Activated CD4-positive, alpha-beta T cell treated with anti-CD3 and anti-CD28 coated beads, Interleukin-2, amount 10 ng/mL, durations not matched to agents 24 days and 14 days (primary cell): ENCODE measurements at regions not wholly inside any gene's neighbourhood (a gene's known extent, or its start where the extent isn't known, plus 50 kb on each side); places are given as distances from the start of the nearest gene placed in this dataset.

Source experiments
- DNase-seq: peaks from one replicate; pipeline ENCODE4 v3.0.0; 2022
- H3K27ac Mint-ChIP-seq: one replicate; pipeline ENCODE4 v1.8.0; 2022; ENCODE audit warnings: mild to moderate bottlenecking, mixed read lengths
- H3K27me3 Mint-ChIP-seq: one replicate; pipeline ENCODE4 v1.8.0; 2022; ENCODE audit warnings: mixed read lengths
- H3K36me3 Mint-ChIP-seq: one replicate; pipeline ENCODE4 v1.8.0; 2022; ENCODE audit warnings: low read depth, mild to moderate bottlenecking, mixed read lengths
- H3K4me1 Mint-ChIP-seq: one replicate; pipeline ENCODE4 v1.8.0; 2021; ENCODE audit warnings: mixed read lengths
- H3K4me3 Mint-ChIP-seq: one replicate; pipeline ENCODE4 v1.8.0; 2022; ENCODE audit warnings: mild to moderate bottlenecking, moderate library complexity, mixed read lengths
- H3K9me3 Mint-ChIP-seq: one replicate; pipeline ENCODE4 v1.8.0; 2021; ENCODE audit warnings: mixed read lengths
- intact Hi-C: fragments of 100-400 bp; cut with micrococcal nuclease; formaldehyde crosslinking; loops from one replicate; pipeline ENCODE4 v1.15.1; 2023

DNA sequence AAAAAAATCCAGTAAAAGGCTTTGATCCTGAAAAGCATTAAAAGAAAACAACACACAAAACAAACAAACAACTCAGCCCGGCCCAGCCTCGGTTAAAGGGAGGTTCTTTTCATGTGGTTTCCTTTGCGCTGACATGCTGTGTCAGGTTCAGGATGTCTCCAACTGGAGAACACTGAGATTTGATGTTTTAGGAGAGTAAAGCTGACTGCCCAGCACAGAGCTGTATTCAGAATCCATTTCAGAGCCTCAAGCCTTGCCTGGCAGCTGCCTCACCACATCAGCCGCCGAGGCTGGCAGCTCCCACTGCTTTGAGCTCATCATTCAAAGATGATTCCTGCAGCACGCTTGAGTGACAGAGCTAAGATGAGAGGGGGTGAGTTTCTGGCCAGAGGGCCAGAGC is 205.8 kb upstream of the LYZL1 start:
- no peak overlapping the region for H3K4me3 Mint-ChIP-seq
- H3K36me3 Mint-ChIP-seq = no peaks in the 10 kb centered on the region
- H3K9me3 Mint-ChIP-seq = no peaks in the 10 kb centered on the region
- no peaks in the 10 kb centered on the region for H3K27me3 Mint-ChIP-seq
- intact Hi-C loops = no loop called here
- DNase-seq = no peak
- no peaks in the 10 kb centered on the region for H3K4me1 Mint-ChIP-seq
- no peak overlapping the region for H3K27ac Mint-ChIP-seq

DNA sequence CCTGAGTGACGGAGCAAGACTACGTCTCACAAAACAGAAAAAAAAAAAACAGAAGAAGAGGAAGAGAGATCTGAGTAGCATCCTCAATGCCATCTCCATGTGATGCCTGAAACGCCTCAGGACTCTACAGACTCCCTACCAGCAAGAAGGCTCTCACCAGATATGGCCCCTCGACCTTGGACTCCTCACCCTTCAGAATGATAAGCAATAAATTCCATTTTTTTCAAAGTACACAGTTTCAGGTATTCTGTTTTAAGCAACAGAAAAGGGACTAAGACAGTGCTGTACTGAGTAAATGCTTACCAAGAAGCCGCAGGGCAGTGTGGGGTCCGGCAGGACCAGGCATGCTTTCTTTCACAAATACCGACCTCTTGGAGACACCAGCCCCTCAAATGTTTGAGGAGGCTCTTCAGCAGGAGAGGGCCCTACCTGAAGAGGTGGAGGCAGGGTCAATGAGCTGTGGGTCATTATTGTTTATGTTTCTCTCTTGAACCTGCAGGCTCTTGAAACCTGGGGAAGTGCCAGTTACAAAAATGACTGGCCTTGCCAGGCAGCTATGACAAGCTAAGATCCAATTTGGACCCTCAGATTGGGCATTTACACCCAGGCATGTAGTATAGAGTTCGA is 204.1 kb upstream of the LYZL1 start:
- intact Hi-C loops = no loop called here
- Mint-ChIP-seq H3K4me1 (no peaks in the 10 kb centered on the region), H3K9me3 (no peaks in the 10 kb centered on the region), H3K27me3 (no peaks in the 10 kb centered on the region), H3K4me3 (no peak overlapping the region), H3K27ac (no peak overlapping the region), H3K36me3 (no peaks in the 10 kb centered on the region)
- no peak for DNase-seq

DNA sequence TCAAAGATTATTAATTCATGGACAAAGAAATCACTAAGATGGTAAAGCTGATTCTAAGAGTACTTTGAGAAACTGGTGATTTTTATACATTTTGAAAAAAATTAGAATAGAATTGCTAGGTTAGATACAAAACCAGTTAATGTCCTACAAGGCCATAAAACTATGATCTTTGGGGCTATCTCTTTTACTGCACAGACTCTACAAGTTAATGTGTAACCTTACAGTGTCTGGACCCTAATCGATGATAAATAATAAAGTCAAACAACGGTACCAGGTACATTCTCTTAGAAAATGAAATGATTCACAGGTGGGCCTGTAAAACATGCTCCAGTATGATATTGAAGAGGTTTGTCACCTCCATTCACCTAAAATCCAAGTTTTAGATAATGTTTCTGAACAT is 199.8 kb upstream of the LYZL1 start:
- Mint-ChIP-seq H3K36me3 (no peaks in the 10 kb centered on the region), H3K27ac (no peak overlapping the region), H3K27me3 (no peaks in the 10 kb centered on the region), H3K4me1 (no peaks in the 10 kb centered on the region), H3K9me3 (no peaks in the 10 kb centered on the region), H3K4me3 (no peak overlapping the region)
- intact Hi-C loops = no loop called here
- no peak for DNase-seq

DNA sequence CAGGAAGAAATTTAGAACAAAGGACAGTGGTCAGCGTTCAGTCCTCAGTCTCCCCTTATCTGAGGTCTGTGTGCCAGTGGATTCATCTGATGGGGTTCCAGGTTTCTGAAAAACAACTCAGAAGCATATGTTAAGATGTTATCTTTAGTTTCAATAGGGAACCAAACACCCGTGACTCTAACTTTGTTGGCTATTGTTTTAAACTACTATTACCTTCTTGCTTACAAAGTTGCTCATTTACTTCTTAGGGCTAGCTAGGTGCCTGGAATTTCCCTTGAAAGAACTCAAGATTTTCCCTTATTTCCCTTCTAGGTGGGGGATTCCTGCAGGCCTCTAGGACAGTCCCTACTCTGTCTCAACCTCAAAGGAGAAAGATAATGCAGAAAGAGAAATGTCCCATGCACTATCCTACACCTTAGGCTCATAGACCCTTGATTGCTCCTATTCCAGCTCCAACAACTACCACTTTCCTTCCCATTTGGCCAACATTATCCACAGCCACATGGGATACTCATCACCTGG is 192.5 kb upstream of the LYZL1 start:
- Mint-ChIP-seq H3K9me3 (peaks cover 5% of the 10 kb centered on the region), H3K27ac (no peak overlapping the region), H3K27me3 (peaks cover 2% of the 10 kb centered on the region), H3K36me3 (no peaks in the 10 kb centered on the region), H3K4me1 (no peaks in the 10 kb centered on the region), H3K4me3 (no peak overlapping the region)
- no peak for DNase-seq
- intact Hi-C loops = no loop called here

DNA sequence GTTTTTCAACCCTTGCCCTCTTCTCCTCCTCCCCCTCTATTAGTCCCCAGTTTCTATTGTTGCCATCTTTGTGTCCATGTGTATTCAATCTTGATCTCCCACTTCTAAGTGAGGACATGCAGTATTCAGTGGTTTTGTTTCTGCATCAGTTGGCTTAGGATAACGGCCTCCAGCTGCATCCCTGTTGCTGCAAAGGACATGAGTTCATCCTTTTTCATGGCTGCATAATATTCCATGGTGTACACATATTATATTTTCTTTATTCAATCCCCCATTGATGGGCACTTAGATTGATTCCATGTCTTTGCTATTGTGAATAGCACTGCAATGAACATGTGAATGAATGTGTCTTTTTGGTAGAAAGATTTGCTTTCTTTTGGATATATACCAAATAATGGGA is 190.4 kb upstream of the LYZL1 start:
- H3K4me3 Mint-ChIP-seq = no peak overlapping the region
- no peak overlapping the region for H3K27ac Mint-ChIP-seq
- H3K27me3 Mint-ChIP-seq = peaks cover 2% of the 10 kb centered on the region
- H3K36me3 Mint-ChIP-seq = no peaks in the 10 kb centered on the region
- DNase-seq = no peak
- peaks cover 5% of the 10 kb centered on the region for H3K9me3 Mint-ChIP-seq
- intact Hi-C loops = no loop called here
- H3K4me1 Mint-ChIP-seq = no peaks in the 10 kb centered on the region

DNA sequence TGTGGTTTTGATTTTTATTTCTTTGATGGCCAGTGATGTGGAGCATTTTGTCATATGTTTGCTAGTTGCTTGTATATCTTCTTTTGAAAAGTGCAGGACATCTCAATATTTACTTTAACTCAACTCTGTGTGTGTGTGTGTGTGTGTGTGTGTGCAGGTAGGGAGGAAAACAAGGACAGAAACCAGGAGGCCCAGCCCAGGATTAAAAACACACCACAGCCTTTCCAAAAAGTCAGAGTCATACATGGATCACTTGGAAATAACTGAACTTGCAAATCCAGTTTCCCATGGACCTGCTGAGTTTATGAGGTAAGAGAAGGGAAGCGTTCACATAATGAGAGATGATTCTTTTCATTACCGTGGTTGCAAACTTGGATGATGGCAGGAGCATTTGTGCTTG is 189.9 kb upstream of the LYZL1 start:
- H3K4me3 Mint-ChIP-seq = no peak overlapping the region
- H3K27me3 Mint-ChIP-seq = peaks cover 2% of the 10 kb centered on the region
- no peaks in the 10 kb centered on the region for H3K36me3 Mint-ChIP-seq
- intact Hi-C loops = no loop called here
- H3K4me1 Mint-ChIP-seq = no peaks in the 10 kb centered on the region
- no peak overlapping the region for H3K27ac Mint-ChIP-seq
- no peak for DNase-seq
- H3K9me3 Mint-ChIP-seq = peaks cover 5% of the 10 kb centered on the region

DNA sequence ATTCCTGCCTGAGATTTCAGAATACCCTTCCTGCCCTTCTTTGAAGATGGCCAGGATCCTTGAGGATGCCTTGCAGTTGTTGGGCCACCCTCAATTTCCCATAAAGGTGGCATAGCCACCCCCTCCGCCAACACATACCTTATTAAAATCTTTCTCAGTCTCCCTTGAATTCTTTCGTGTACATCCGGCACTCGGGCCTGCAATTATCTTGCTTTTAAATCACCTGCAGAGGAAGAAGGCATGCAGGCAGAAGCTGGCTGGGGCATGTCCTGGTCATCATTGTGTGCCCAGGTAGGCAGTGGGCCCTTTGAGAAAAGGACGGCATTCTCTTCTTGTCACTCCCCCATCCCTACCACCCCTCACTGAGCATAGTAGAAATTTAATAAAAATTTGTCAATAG is 189.5 kb upstream of the LYZL1 start:
- Mint-ChIP-seq H3K9me3 (peaks cover 5% of the 10 kb centered on the region), H3K27me3 (peaks cover 2% of the 10 kb centered on the region), H3K36me3 (no peaks in the 10 kb centered on the region), H3K4me3 (no peak overlapping the region), H3K27ac (no peak overlapping the region), H3K4me1 (no peaks in the 10 kb centered on the region)
- no peak for DNase-seq
- intact Hi-C loops = no loop called here

DNA sequence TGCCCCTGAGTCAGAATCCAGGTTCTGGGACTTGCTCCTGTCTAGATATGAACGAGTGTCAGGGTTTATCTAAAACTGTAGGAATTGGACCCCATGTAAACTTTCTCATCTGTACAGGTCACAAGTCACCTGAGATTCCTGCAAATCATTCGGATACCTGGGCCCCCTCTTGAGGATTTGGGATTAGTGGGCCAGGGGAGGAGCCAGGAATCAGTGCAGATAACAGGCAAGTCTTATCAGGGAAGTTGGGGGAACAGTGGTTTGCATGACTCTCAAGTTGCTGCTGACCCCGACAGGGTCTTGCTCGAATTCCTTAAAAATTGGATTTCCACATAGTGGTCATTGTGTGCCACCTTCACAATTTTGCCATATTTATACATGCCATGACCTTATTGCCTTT is 188.4 kb upstream of the LYZL1 start:
- intact Hi-C loops = no loop called here
- H3K4me1 Mint-ChIP-seq = no peaks in the 10 kb centered on the region

DNA sequence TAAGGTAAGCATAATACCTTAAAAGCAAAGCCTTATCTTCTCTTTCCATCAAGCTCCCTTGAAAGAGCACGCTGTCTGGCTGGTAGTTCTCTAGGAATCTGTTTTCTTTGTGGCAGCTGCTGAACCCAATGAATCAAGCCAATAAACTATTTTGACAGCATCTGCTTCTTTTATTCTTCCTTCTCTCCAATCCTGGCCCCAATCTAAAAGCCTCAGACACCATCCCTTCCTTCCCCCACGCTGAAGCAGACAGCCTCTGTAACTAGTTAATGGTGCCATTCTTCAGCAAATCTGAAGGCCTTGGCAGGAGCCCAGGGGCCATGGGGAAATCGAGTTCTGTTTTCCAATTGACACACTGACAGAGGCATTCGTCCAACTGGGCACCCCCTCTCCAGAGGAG is 186.6 kb upstream of the LYZL1 start:
- Mint-ChIP-seq H3K9me3 (peaks cover 3% of the 10 kb centered on the region), H3K27me3 (peaks cover 2% of the 10 kb centered on the region), H3K36me3 (no peaks in the 10 kb centered on the region), H3K4me3 (no peak overlapping the region), H3K4me1 (peaks cover 4% of the 10 kb centered on the region), H3K27ac (no peak overlapping the region)
- intact Hi-C loops = no loop called here
- DNase-seq = no peak

More for the DNA sequence above, 188.4 kb upstream of the LYZL1 start:
- Mint-ChIP-seq H3K27me3 (peaks cover 2% of the 10 kb centered on the region), H3K4me3 (no peak overlapping the region), H3K36me3 (no peaks in the 10 kb centered on the region), H3K9me3 (peaks cover 5% of the 10 kb centered on the region), H3K27ac (no peak overlapping the region)
- no peak for DNase-seq

DNA sequence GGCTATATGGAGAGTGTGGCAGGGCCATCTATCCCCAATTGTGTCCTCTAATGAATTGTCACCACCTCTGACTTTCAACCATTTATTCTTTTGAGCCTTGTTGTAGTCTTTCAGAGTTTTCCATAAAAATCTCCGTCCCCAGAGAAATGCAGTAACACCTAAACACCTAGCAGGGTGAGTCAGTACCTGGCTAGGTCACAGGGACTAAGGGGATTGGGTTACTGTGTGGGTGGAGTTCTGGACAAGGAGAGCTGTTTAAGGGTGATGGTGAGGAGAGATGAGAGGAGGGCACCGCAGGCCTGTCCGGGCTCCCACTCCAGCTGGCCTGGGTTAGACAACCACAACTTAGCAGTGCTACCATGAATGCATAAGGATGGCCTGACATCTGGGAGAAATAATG is 186.2 kb upstream of the LYZL1 start:
- H3K27me3 Mint-ChIP-seq = peaks cover 2% of the 10 kb centered on the region
- H3K27ac Mint-ChIP-seq = no peak overlapping the region
- intact Hi-C loops = no loop called here
- no peaks in the 10 kb centered on the region for H3K9me3 Mint-ChIP-seq
- no peak for DNase-seq
- H3K4me3 Mint-ChIP-seq = no peak overlapping the region
- peaks cover 4% of the 10 kb centered on the region for H3K4me1 Mint-ChIP-seq
- no peaks in the 10 kb centered on the region for H3K36me3 Mint-ChIP-seq

DNA sequence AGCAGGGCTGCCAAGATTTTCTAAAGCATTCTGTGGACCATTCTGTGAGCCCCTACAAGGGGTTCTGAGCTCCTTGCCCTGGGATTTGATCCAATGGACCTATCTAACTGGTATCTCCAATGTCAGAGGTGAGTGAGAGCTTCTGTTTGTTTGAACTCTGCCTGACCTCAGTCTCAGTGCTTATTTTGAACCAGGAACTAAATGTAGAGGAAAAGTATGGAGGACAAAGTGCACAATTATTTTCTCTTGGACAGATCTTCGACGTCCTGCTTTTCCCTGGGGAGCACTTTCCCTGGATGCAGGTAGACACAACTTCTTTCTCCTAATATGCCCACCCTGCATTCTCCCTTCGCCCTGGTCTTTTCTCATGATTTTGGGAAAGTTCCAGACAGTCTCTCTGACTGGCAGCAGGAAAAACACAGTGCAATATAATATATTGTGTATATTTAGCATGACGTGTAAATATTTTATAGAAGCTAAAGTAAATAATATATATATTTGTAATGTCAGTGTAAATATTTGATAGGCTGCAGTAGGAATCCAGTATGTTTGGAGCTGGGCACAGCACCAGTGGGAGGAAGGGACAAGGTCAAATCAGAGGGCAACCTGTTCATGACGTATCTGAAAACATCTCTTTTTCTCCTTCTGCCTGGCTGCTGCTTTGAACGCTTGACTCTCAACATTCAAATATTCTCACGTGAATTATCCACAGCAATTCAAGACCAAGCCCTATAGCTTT is 184.0 kb upstream of the LYZL1 start:
- H3K9me3 Mint-ChIP-seq = no peaks in the 10 kb centered on the region

DNA sequence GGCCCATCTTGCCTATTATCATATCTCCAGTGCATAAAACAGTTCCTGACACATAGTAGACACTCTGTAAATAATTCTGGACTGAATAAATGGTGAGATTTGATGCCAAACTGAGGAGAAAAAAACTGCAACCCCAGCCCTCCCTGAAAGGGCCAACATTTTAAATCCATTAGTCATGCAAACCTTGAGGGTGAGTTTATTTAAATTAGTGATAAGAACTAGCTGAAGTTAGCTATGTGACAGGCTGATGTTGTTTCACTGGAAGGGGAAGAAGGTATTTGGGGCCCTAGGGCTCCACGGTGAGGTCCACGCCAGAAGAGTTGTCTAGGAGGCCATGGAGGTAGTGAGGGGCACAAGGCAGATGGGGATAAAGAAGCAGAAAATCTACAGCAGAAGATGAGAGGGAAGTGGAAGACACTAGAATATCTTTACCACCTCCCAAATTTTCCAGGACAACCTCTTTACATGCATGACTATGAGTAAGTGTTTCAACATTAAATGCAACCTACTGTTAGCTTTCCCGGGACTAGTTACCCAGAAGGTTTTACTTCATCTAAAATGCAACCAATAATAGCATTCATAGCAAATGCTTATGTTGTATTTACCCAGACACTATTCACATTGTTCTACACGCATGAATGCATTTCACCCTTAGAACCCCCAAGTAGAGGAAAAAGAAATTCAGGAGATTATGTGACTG is 183.2 kb upstream of the LYZL1 start:
- Mint-ChIP-seq H3K9me3 (no peaks in the 10 kb centered on the region), H3K27ac (no peak overlapping the region), H3K4me3 (no peak overlapping the region), H3K4me1 (peaks cover 4% of the 10 kb centered on the region), H3K36me3 (no peaks in the 10 kb centered on the region), H3K27me3 (peaks cover 2% of the 10 kb centered on the region)
- intact Hi-C loops = no loop called here
- no peak for DNase-seq

More for the DNA sequence above, 184.0 kb upstream of the LYZL1 start:
- Mint-ChIP-seq H3K36me3 (no peaks in the 10 kb centered on the region), H3K4me1 (peaks cover 4% of the 10 kb centered on the region), H3K4me3 (no peak overlapping the region), H3K27me3 (peaks cover 2% of the 10 kb centered on the region), H3K27ac (no peak overlapping the region)
- intact Hi-C loops = no loop called here
- no peak for DNase-seq

DNA sequence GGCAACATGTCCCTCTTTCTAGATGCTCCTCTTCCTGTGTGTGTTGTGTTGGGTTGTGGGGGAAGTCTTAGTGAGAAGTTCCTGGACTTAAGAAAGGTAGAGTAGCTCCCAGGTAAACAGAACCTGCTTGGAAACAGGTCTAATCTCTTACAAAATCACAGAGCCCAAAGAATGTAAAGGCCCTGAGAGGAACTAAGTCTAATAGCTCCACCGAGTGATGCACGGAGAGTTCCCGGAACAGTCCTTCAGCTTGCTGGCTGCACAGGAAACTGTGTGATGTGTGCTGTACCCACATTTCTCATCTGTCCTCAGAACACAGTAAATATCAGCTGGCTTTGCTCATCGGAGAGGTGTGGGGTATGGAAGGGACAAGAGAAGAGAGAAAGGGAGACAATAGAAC is 182.6 kb upstream of the LYZL1 start:
- no peaks in the 10 kb centered on the region for H3K27me3 Mint-ChIP-seq
- peaks cover 4% of the 10 kb centered on the region for H3K4me1 Mint-ChIP-seq
- peak; percentile 59 for DNase-seq
- no peak overlapping the region for H3K4me3 Mint-ChIP-seq
- intact Hi-C loops = no loop called here
- no peak overlapping the region for H3K27ac Mint-ChIP-seq
- H3K36me3 Mint-ChIP-seq = no peaks in the 10 kb centered on the region
- no peaks in the 10 kb centered on the region for H3K9me3 Mint-ChIP-seq

DNA sequence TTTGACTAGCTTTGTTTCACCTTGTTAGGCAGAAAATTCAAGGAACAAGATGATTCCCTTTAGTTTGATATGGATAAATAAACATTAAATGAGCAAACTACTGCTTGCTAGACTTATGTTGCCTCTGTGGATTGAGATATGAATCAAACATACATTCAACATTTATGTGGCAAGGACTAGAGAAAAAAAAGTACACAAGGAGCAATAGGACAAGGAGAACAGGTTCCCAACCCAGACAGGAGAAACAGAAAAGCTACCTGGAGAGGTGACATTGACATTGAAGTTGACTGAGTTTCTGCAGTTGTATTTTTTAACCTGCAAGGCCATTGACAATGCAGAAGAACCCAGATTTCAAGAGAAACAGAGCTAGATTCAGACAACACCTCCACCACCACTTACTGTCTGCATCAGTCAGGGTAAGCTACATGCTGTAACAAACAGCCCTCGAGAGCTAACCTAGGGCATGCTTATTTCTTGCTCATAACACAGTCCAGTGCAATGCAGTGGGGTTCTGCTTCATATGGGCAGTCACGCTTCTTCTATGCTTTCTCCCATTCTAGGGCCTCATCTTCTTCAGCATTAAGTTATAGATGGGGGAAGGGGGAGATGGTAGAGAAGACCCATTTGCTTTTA is 180.9 kb upstream of the LYZL1 start:
- Mint-ChIP-seq H3K27ac (no peak overlapping the region), H3K4me1 (peaks cover 4% of the 10 kb centered on the region), H3K27me3 (no peaks in the 10 kb centered on the region), H3K36me3 (no peaks in the 10 kb centered on the region), H3K9me3 (no peaks in the 10 kb centered on the region), H3K4me3 (no peak overlapping the region)
- intact Hi-C loops = no loop called here
- DNase-seq = no peak
